MM.1S (cell line): ENCODE measurements at regions not wholly inside any gene's neighbourhood (a gene's known extent, or its start where the extent isn't known, plus 50 kb on each side); places are given as distances from the start of the nearest gene placed in this dataset.

Experiments used
- EZH2 ChIP-seq: fragments of 300-600 bp; sonication (generic); optimal IDR thresholded peaks from 2 replicates; pipeline ENCODE3; 2017; ENCODE audit warnings: low read depth, mild to moderate bottlenecking, antibody characterized with exemption, low read length, mixed read lengths
- TF ChIP-seq, protein P1 (sequence below): fragments of 300-600 bp; sonication (generic); IDR thresholded peaks from 2 replicates; pipeline ENCODE4 v1.5.1; 2016; ENCODE audit warnings: antibody characterized with exemption, low read length, mixed read lengths

DNA sequence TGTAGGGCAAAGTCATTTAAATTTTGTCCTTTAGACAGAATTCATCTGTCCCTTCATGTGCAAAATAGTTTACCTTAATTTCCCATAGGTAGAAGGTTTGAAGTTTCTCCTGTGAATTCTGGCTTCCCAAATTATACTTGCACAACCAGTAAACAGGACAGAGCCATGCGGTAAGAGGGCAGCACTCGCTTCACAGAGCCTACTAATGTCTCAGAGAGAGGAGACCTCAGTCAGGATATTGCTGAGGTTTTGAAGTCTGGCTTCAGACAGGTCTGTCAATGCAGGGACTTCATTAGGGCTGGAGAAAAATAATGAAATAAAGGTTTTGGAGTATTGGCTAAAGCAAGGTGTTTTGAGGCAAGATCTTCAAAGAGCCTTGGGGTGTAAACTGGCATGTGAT, 91.4 kb downstream of the ANXA1 start:
- TF ChIP-seq, protein P1, sequence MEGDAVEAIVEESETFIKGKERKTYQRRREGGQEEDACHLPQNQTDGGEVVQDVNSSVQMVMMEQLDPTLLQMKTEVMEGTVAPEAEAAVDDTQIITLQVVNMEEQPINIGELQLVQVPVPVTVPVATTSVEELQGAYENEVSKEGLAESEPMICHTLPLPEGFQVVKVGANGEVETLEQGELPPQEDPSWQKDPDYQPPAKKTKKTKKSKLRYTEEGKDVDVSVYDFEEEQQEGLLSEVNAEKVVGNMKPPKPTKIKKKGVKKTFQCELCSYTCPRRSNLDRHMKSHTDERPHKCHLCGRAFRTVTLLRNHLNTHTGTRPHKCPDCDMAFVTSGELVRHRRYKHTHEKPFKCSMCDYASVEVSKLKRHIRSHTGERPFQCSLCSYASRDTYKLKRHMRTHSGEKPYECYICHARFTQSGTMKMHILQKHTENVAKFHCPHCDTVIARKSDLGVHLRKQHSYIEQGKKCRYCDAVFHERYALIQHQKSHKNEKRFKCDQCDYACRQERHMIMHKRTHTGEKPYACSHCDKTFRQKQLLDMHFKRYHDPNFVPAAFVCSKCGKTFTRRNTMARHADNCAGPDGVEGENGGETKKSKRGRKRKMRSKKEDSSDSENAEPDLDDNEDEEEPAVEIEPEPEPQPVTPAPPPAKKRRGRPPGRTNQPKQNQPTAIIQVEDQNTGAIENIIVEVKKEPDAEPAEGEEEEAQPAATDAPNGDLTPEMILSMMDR, result no peak
- TF ChIP-seq EZH2, result no peak
